HepG2 (cell line): ENCODE measurements at regions not wholly inside any gene's neighbourhood (a gene's known extent, or its start where the extent isn't known, plus 50 kb on each side); places are given as distances from the start of the nearest gene placed in this dataset.

Experiments used
- ATAC-seq: fragments of 200-7000 bp; cut with Tn5 transposase; 3 replicates; pipeline ENCODE4 v1.9.1; 2020; ENCODE audit warnings: mild to moderate bottlenecking, moderate library complexity
- BruUV-seq: library from RNA; stranded (reverse); fragments of 400-500 nt; replicated peaks from 2 replicates; lab custom pipeline; 2021; lab: Mats Ljungman, UMichigan
- CTCF ChIA-PET: fragments of 300-600 bp; formaldehyde crosslinking; extraction: SDS; loops from one replicate; lab custom pipeline; 2021; ENCODE audit warnings: low total read pairs, inconsistent platforms, low intra/inter-chr PET ratio; lab: Yijun Ruan, JAX
- POLR2A ChIA-PET: fragments of 350-600 bp; sonication (Branson Sonifier 250); formaldehyde crosslinking; loops from one replicate; lab custom pipeline; 2020; ENCODE audit warnings: antibody characterized with exemption, inconsistent platforms; lab: Yijun Ruan, JAX
- DNase-seq: peaks from one replicate; pipeline ENCODE4 v3.0.0-alpha.2; 2015; ENCODE audit warnings: low spot score
- FAIRE-seq: peaks from 3 replicates; lab custom pipeline; 2011; peaks lifted over from hg19 to GRCh38; lab: Jason Lieb, UNC
- H2AFZ ChIP-seq: one replicate; pipeline ENCODE4 v1.6.1; 2011; ENCODE audit warnings: low read length, inconsistent platforms
- H3K27ac ChIP-seq: fragments of 300-600 bp; 3 replicates; pipeline ENCODE4 v1.8.0; 2011; ENCODE audit warnings: mixed run types, mild to moderate bottlenecking, mixed read lengths, low read length, inconsistent platforms; ENCODE audit not compliant: insufficient read depth; ENCODE audit errors: extremely low read length
- H3K27me3 ChIP-seq, 2 experiments: fragments of 200-600 bp in 1 of 2; 2 replicates in 1 of 2; 3 replicates in 1 of 2; pipeline versions ENCODE4 v1.6.0 to v1.8.0; 2011; ENCODE audit warnings: low read length in 2 of 2, mild to moderate bottlenecking in 2 of 2, moderate library complexity in 2 of 2, inconsistent platforms in 1 of 2; ENCODE audit not compliant: insufficient read depth in 2 of 2, control insufficient read depth in 1 of 2
- H3K36me3 ChIP-seq, 2 experiments: fragments of 200-600 bp in 1 of 2; replicated peaks in 1 of 2; 2 replicates in 1 of 2; 3 replicates in 1 of 2; pipeline versions ENCODE4 v1.5.1 to v1.8.0; 2011; ENCODE audit warnings: low read length in 2 of 2, inconsistent platforms in 1 of 2; ENCODE audit not compliant: insufficient read depth in 2 of 2, control insufficient read depth in 1 of 2
- H3K4me1 ChIP-seq: 2 replicates; pipeline ENCODE4 v1.5.1; 2012; ENCODE audit warnings: low read length, inconsistent platforms; ENCODE audit not compliant: insufficient read depth
- H3K4me2 ChIP-seq: 2 replicates; pipeline ENCODE4 v1.6.0; 2011; ENCODE audit warnings: low read depth, low read length, inconsistent platforms
- H3K4me3 ChIP-seq, 3 experiments: fragments of 200-600 bp in 1 of 3; sonication (generic), shearing (Covaris generic) in 1 of 3; replicated peaks in 1 of 3; 2 replicates each; pipeline ENCODE4 v1.5.1; 2011 to 2016; ENCODE audit warnings: low read length in 3 of 3, inconsistent platforms in 2 of 3, low read depth in 2 of 3, mild to moderate bottlenecking in 2 of 3, control low read depth in 1 of 3, mixed read lengths in 1 of 3; ENCODE audit not compliant: insufficient read depth in 1 of 3
- H3K79me2 ChIP-seq: one replicate; pipeline ENCODE4 v1.6.1; 2011; ENCODE audit warnings: low read length, inconsistent platforms; ENCODE audit not compliant: insufficient read depth
- H3K9ac ChIP-seq: 2 replicates; pipeline ENCODE4 v1.6.0; 2011; ENCODE audit warnings: mild to moderate bottlenecking, low read depth, low read length, inconsistent platforms; ENCODE audit not compliant: insufficient read depth
- H3K9me3 ChIP-seq: 2 replicates; pipeline ENCODE4 v1.5.1; 2012; ENCODE audit warnings: mild to moderate bottlenecking, low read length
- H4K20me1 ChIP-seq: 2 replicates; pipeline ENCODE4 v1.6.0; 2011; ENCODE audit warnings: inconsistent platforms, mild to moderate bottlenecking, low read length, moderate library complexity; ENCODE audit not compliant: insufficient read depth
- ATRX ChIP-seq: sonication (generic); formaldehyde crosslinking; IDR thresholded peaks from 2 replicates; pipeline ENCODE4 v1.4.0; 2020; ENCODE audit warnings: missing genetic modification reagents, borderline replicate concordance
- HMGXB3 ChIP-seq: sonication (generic); formaldehyde crosslinking; IDR thresholded peaks from 2 replicates; pipeline ENCODE4 v1.4.0; 2020; ENCODE audit warnings: missing genetic modification reagents, borderline replicate concordance
- TARDBP ChIP-seq: sonication (generic); formaldehyde crosslinking; IDR thresholded peaks from 2 replicates; pipeline ENCODE4 v1.8.0; 2022; ENCODE audit warnings: mild to moderate bottlenecking, missing genetic modification reagents
- ZBTB44 ChIP-seq: sonication (generic); formaldehyde crosslinking; IDR thresholded peaks from 2 replicates; pipeline ENCODE4 v1.4.0; 2020; ENCODE audit warnings: missing genetic modification reagents
- ZSCAN22 ChIP-seq: sonication (generic); formaldehyde crosslinking; IDR thresholded peaks from 2 replicates; pipeline ENCODE4 v1.4.0; 2020; ENCODE audit warnings: mild to moderate bottlenecking, missing genetic modification reagents
- in situ Hi-C: cut with HindIII; loops from 2 replicates; pipeline ENCODE4 v1.10.0; 2017; ENCODE audit warnings: low pct_unique_long_range_greater_than_20kb; ENCODE audit not compliant: extremely low pct_ligation_motif_present
- intact Hi-C: fragments of 100-400 bp; cut with micrococcal nuclease; formaldehyde crosslinking; loops from one replicate; pipeline ENCODE4 v1.10.0; 2022; ENCODE audit not compliant: unreplicated experiment
- TF ChIP-seq, protein P1 (sequence below): sonication (generic); formaldehyde crosslinking; IDR thresholded peaks from 2 replicates; pipeline ENCODE4 v1.8.0; 2022; ENCODE audit warnings: mild to moderate bottlenecking, missing genetic modification reagents, borderline replicate concordance
- TF ChIP-seq, protein P2 (sequence below): sonication (generic); formaldehyde crosslinking; IDR thresholded peaks from 2 replicates; pipeline ENCODE4 v1.4.0; 2020; ENCODE audit warnings: missing genetic modification reagents

GRCh38 chr11:28592141-28592540, 484.0 kb downstream of the METTL15 start:
- no peak overlapping the region for H3K4me2 ChIP-seq
- H3K4me1 ChIP-seq = no peaks in the 10 kb centered on the region
- no peaks in the 10 kb centered on the region for H3K9me3 ChIP-seq
- CTCF ChIA-PET = no interaction called here
- intact Hi-C loops (no loop called here), in situ Hi-C loops (no loop called here)
- no peak overlapping the region for H3K4me3 ChIP-seq
- ATAC-seq (no peak), FAIRE-seq (no peak), DNase-seq (no peak)
- no peaks in the 10 kb centered on the region for H3K27me3 ChIP-seq
- no TSS peak for BruUV-seq
- no peaks in the 10 kb centered on the region for H4K20me1 ChIP-seq
- no peak for TF ChIP-seq ATRX (CRISPR knock-in tag)
- no peak for TF ChIP-seq HMGXB3 (CRISPR knock-in tag)
- no peak for TF ChIP-seq ZSCAN22 (CRISPR knock-in tag)
- TF ChIP-seq, all 625 proteins: peak for 0
- POLR2A ChIA-PET = no interaction called here
- H3K79me2 ChIP-seq = no peaks in the 10 kb centered on the region
- no peak overlapping the region for H2AFZ ChIP-seq
- no peak overlapping the region for H3K27ac ChIP-seq
- no peak overlapping the region for H3K9ac ChIP-seq
- no peaks in the 10 kb centered on the region for H3K36me3 ChIP-seq

GRCh38 chr11:28584992-28585391, 476.8 kb downstream of the METTL15 start:
- BruUV-seq = no TSS peak
- H3K4me2 ChIP-seq = no peak overlapping the region
- TF ChIP-seq, protein P1, sequence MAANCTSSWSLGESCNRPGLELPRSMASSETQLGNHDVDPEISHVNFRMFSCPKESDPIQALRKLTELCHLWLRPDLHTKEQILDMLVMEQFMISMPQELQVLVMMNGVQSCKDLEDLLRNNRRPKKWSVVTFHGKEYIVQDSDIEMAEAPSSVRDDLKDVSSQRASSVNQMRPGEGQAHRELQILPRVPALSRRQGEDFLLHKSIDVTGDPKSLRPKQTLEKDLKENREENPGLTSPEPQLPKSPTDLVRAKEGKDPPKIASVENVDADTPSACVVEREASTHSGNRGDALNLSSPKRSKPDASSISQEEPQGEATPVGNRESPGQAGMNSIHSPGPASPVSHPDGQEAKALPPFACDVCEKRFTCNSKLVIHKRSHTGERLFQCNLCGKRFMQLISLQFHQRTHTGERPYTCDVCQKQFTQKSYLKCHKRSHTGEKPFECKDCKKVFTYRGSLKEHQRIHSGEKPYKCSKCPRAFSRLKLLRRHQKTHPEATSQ (CRISPR knock-in tag) = no peak
- TF ChIP-seq, protein P2, sequence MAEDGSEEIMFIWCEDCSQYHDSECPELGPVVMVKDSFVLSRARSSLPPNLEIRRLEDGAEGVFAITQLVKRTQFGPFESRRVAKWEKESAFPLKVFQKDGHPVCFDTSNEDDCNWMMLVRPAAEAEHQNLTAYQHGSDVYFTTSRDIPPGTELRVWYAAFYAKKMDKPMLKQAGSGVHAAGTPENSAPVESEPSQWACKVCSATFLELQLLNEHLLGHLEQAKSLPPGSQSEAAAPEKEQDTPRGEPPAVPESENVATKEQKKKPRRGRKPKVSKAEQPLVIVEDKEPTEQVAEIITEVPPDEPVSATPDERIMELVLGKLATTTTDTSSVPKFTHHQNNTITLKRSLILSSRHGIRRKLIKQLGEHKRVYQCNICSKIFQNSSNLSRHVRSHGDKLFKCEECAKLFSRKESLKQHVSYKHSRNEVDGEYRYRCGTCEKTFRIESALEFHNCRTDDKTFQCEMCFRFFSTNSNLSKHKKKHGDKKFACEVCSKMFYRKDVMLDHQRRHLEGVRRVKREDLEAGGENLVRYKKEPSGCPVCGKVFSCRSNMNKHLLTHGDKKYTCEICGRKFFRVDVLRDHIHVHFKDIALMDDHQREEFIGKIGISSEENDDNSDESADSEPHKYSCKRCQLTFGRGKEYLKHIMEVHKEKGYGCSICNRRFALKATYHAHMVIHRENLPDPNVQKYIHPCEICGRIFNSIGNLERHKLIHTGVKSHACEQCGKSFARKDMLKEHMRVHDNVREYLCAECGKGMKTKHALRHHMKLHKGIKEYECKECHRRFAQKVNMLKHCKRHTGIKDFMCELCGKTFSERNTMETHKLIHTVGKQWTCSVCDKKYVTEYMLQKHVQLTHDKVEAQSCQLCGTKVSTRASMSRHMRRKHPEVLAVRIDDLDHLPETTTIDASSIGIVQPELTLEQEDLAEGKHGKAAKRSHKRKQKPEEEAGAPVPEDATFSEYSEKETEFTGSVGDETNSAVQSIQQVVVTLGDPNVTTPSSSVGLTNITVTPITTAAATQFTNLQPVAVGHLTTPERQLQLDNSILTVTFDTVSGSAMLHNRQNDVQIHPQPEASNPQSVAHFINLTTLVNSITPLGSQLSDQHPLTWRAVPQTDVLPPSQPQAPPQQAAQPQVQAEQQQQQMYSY = no peak
- TF ChIP-seq TARDBP (no peak), ZBTB44 (CRISPR knock-in tag) (no peak)

More at GRCh38 chr11:28584992-28585391, 476.8 kb downstream of the METTL15 start:
- no peak overlapping the region for H3K4me3 ChIP-seq
- no peaks in the 10 kb centered on the region for H3K79me2 ChIP-seq
- ChIA-PET POLR2A (no interaction called here), CTCF (no interaction called here)
- H3K9ac ChIP-seq = no peak overlapping the region
- FAIRE-seq (no peak), DNase-seq (no peak), ATAC-seq (no peak)
- no peaks in the 10 kb centered on the region for H3K4me1 ChIP-seq
- in situ Hi-C loops = no loop called here
- intact Hi-C loops = no loop called here
- H3K9me3 ChIP-seq = no peaks in the 10 kb centered on the region
- no peaks in the 10 kb centered on the region for H4K20me1 ChIP-seq
- H3K27me3 ChIP-seq = no peaks in the 10 kb centered on the region
- no peak overlapping the region for H3K27ac ChIP-seq
- no peak overlapping the region for H2AFZ ChIP-seq
- no peaks in the 10 kb centered on the region for H3K36me3 ChIP-seq
